GM12875 (cell line): ENCODE measurements at regions not wholly inside any gene's neighbourhood (a gene's known extent, or its start where the extent isn't known, plus 50 kb on each side); places are given as distances from the start of the nearest gene placed in this dataset.
"Not testable (repeated sequence)": the region's sequence is repeated elsewhere in the genome, so short reads cannot be mapped to it uniquely, and the experiment has no call there.

Source experiments
- H3K4me3 ChIP-seq: one replicate; pipeline ENCODE4 v1.5.1; 2011; ENCODE audit warnings: low read depth, low read length, control low read depth
- CTCF ChIP-seq: IDR thresholded peaks from 2 replicates; pipeline ENCODE4 v1.5.1; 2011; ENCODE audit warnings: low read depth, mild to moderate bottlenecking, control low read depth, inconsistent platforms, low read length, moderate library complexity, borderline replicate concordance; ENCODE audit not compliant: insufficient read depth

GRCh38 chr2:142742371-142743214 lies 134.9 kb upstream of the KYNU start:
- TF ChIP-seq CTCF: no peak
- H3K4me3 ChIP-seq: no peak overlapping the region

GRCh38 chr2:142741764-142742269 lies 135.6 kb upstream of the KYNU start:
- no peak for TF ChIP-seq CTCF
- H3K4me3 ChIP-seq: no peak overlapping the region

- no peak for TF ChIP-seq CTCF
- H3K4me3 ChIP-seq: no peak overlapping the region
Observed at GRCh38 chr2:142734770-142735169, 142.7 kb upstream of the KYNU start.

GRCh38 chr2:142734231-142734630 lies 143.2 kb upstream of the KYNU start:
- no peak overlapping the region for H3K4me3 ChIP-seq
- TF ChIP-seq CTCF: 0 out of 2 replicates have a peak, but pooled peaks have one; percentile 19

GRCh38 chr2:142729814-142730213 lies 147.7 kb upstream of the KYNU start:
- H3K4me3 ChIP-seq: not testable (repeated sequence)

GRCh38 chr2:142727821-142728478 lies 149.5 kb upstream of the KYNU start:
- not testable (repeated sequence) for H3K4me3 ChIP-seq

GRCh38 chr2:142725386-142725785 lies 152.1 kb upstream of the KYNU start:
- H3K4me3 ChIP-seq: no peak overlapping the region
- no peak for TF ChIP-seq CTCF
